Fibroblast of lung (primary cell): ENCODE measurements at regions not wholly inside any gene's neighbourhood (a gene's known extent, or its start where the extent isn't known, plus 50 kb on each side); places are given as distances from the start of the nearest gene placed in this dataset.
A peak's percentile ranks its signal among the peaks of the same experiment; 100 is the strongest.
"Not testable (repeated sequence)": the region's sequence is repeated elsewhere in the genome, so short reads cannot be mapped to it uniquely, and the experiment has no call there.

Experiments used
- DNase-seq, 2 donors: peaks; one replicate each; pipeline versions ENCODE4 v3.0.0 to v3.0.0-alpha.2; 2010; ENCODE audit warnings: low read depth in 2 of 2
- H2AFZ ChIP-seq: 2 replicates; pipeline ENCODE4 v1.5.1; 2012; ENCODE audit warnings: low read length, control low read depth, inconsistent platforms
- H3K27ac ChIP-seq: 2 replicates; pipeline ENCODE4 v1.5.1; 2011; ENCODE audit warnings: low read length, control low read depth; ENCODE audit not compliant: insufficient read depth
- H3K27me3 ChIP-seq: 2 replicates; pipeline ENCODE4 v1.5.1; 2011; ENCODE audit warnings: mild to moderate bottlenecking, low read length; ENCODE audit not compliant: control insufficient read depth, insufficient read depth
- H3K36me3 ChIP-seq: 2 replicates; pipeline ENCODE4 v1.5.1; 2011; ENCODE audit warnings: low read length; ENCODE audit not compliant: control insufficient read depth, insufficient read depth
- H3K4me1 ChIP-seq: 2 replicates; pipeline ENCODE4 v1.5.1; 2011; ENCODE audit warnings: low read length; ENCODE audit not compliant: control insufficient read depth, insufficient read depth; ENCODE audit errors: extremely low read depth
- H3K4me2 ChIP-seq: 2 replicates; pipeline ENCODE4 v1.5.1; 2011; ENCODE audit warnings: low read length, control low read depth; ENCODE audit not compliant: insufficient read depth; ENCODE audit errors: extremely low read depth
- H3K4me3 ChIP-seq, 4 experiments: fragments of 200-600 bp in 1 of 4; sonication (generic) in 1 of 4; replicated peaks in 1 of 4; 2 replicates each; pipeline ENCODE4 v1.5.1; 2011 to 2016; ENCODE audit warnings: low read length in 4 of 4, low read depth in 3 of 4, mild to moderate bottlenecking in 3 of 4, control low read depth in 2 of 4, inconsistent platforms in 1 of 4, mixed read lengths in 1 of 4; ENCODE audit not compliant: insufficient read depth in 1 of 4; ENCODE audit errors: control extremely low read depth in 1 of 4
- H3K79me2 ChIP-seq: 2 replicates; pipeline ENCODE4 v1.5.1; 2012; ENCODE audit warnings: mild to moderate bottlenecking, low read length, inconsistent platforms; ENCODE audit not compliant: control insufficient read depth, insufficient read depth
- H3K9ac ChIP-seq: 2 replicates; pipeline ENCODE4 v1.5.1; 2011; ENCODE audit warnings: mild to moderate bottlenecking, low read length, control low read depth; ENCODE audit not compliant: insufficient read depth
- H3K9me3 ChIP-seq: 2 replicates; pipeline ENCODE4 v1.5.1; 2012; ENCODE audit warnings: low read depth, low read length; ENCODE audit not compliant: control insufficient read depth, insufficient read depth
- H4K20me1 ChIP-seq: 2 replicates; pipeline ENCODE4 v1.5.1; 2011; ENCODE audit warnings: low read length; ENCODE audit not compliant: control insufficient read depth, insufficient read depth; ENCODE audit errors: extremely low read depth

- H3K27me3 ChIP-seq, H3K4me1 ChIP-seq, H3K36me3 ChIP-seq, H3K4me3 ChIP-seq, H3K79me2 ChIP-seq, H2AFZ ChIP-seq, H4K20me1 ChIP-seq, H3K9me3 ChIP-seq, H3K9ac ChIP-seq: not testable (repeated sequence)
- Histone ChIP-seq H3K4me2 (peak overlapping the region; percentile 58), H3K27ac (peak overlapping the region; percentile 34)
- peak in 1 of 2 donors; percentile 51 for DNase-seq
Observed at GRCh38 chr1:234809854-234810245, 199.9 kb upstream of the IRF2BP2 start.

- peak; percentile 47 to 75 for DNase-seq
- H3K36me3 ChIP-seq, H3K79me2 ChIP-seq, H3K27me3 ChIP-seq, H2AFZ ChIP-seq, H3K4me3 ChIP-seq, H3K9ac ChIP-seq, H4K20me1 ChIP-seq, H3K9me3 ChIP-seq, H3K4me1 ChIP-seq: not testable (repeated sequence)
- Histone ChIP-seq H3K27ac (peak overlapping the region; percentile 34), H3K4me2 (peak overlapping the region; percentile 58)
Observed at GRCh38 chr1:234808943-234809853, 199.2 kb upstream of the IRF2BP2 start.

- not testable (repeated sequence) for H2AFZ ChIP-seq, H3K27ac ChIP-seq, DNase-seq, H3K4me1 ChIP-seq, H3K9me3 ChIP-seq, H3K4me3 ChIP-seq, H3K79me2 ChIP-seq, H3K4me2 ChIP-seq, H3K36me3 ChIP-seq, H3K27me3 ChIP-seq, H4K20me1 ChIP-seq, H3K9ac ChIP-seq
Observed at GRCh38 chr1:234808459-234808858, 198.5 kb upstream of the IRF2BP2 start.

- H2AFZ ChIP-seq, H3K4me1 ChIP-seq, H3K4me3 ChIP-seq, H3K36me3 ChIP-seq, DNase-seq, H3K79me2 ChIP-seq, H3K27me3 ChIP-seq, H3K9ac ChIP-seq, H3K9me3 ChIP-seq, H4K20me1 ChIP-seq, H3K27ac ChIP-seq, H3K4me2 ChIP-seq: not testable (repeated sequence)
Observed at GRCh38 chr1:234807705-234808104, 197.7 kb upstream of the IRF2BP2 start.

GRCh38 chr1:234802586-234802985 lies 192.6 kb upstream of the IRF2BP2 start:
- H3K79me2 ChIP-seq, DNase-seq, H4K20me1 ChIP-seq, H3K36me3 ChIP-seq, H3K4me2 ChIP-seq, H3K4me3 ChIP-seq, H3K27me3 ChIP-seq, H3K27ac ChIP-seq, H2AFZ ChIP-seq, H3K4me1 ChIP-seq, H3K9me3 ChIP-seq, H3K9ac ChIP-seq: not testable (repeated sequence)

- not testable (repeated sequence) for H3K36me3 ChIP-seq, H4K20me1 ChIP-seq, H2AFZ ChIP-seq, DNase-seq, H3K9ac ChIP-seq, H3K9me3 ChIP-seq, H3K4me3 ChIP-seq, H3K4me1 ChIP-seq, H3K27ac ChIP-seq, H3K4me2 ChIP-seq, H3K27me3 ChIP-seq, H3K79me2 ChIP-seq
Observed at GRCh38 chr1:234801636-234802035, 191.7 kb upstream of the IRF2BP2 start.

- not testable (repeated sequence) for H2AFZ ChIP-seq, DNase-seq, H3K9ac ChIP-seq, H3K79me2 ChIP-seq, H3K36me3 ChIP-seq, H4K20me1 ChIP-seq, H3K4me1 ChIP-seq, H3K9me3 ChIP-seq, H3K4me3 ChIP-seq, H3K27ac ChIP-seq, H3K27me3 ChIP-seq, H3K4me2 ChIP-seq
Observed at GRCh38 chr1:234801147-234801546, 191.2 kb upstream of the IRF2BP2 start.
